ENCODE measurements at regions not wholly inside any gene's neighbourhood (a gene's known extent, or its start where the extent isn't known, plus 50 kb on each side); places are given as distances from the start of the nearest gene placed in this dataset.

GRCh38 chr2:102083393-102083703, 59.2 kb upstream of the IL1R1 start:
- TF ChIP-seq, protein P1, sequence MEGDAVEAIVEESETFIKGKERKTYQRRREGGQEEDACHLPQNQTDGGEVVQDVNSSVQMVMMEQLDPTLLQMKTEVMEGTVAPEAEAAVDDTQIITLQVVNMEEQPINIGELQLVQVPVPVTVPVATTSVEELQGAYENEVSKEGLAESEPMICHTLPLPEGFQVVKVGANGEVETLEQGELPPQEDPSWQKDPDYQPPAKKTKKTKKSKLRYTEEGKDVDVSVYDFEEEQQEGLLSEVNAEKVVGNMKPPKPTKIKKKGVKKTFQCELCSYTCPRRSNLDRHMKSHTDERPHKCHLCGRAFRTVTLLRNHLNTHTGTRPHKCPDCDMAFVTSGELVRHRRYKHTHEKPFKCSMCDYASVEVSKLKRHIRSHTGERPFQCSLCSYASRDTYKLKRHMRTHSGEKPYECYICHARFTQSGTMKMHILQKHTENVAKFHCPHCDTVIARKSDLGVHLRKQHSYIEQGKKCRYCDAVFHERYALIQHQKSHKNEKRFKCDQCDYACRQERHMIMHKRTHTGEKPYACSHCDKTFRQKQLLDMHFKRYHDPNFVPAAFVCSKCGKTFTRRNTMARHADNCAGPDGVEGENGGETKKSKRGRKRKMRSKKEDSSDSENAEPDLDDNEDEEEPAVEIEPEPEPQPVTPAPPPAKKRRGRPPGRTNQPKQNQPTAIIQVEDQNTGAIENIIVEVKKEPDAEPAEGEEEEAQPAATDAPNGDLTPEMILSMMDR (conservative IDR thresholded peaks at IDR 0.05), result no peak
- TF ChIP-seq EZH2 (IDR thresholded peaks at IDR 0.05; ENCODE audit: low read depth), result no peak

Data from PC-9 (cell line).